IPS-NIHi11 (cell line): ENCODE measurements at regions not wholly inside any gene's neighbourhood (a gene's known extent, or its start where the extent isn't known, plus 50 kb on each side); places are given as distances from the start of the nearest gene placed in this dataset.
A peak's percentile ranks its signal among the peaks of the same experiment; 100 is the strongest.

ENCODE experiments used
- DNase-seq: peaks from one replicate; pipeline ENCODE4 v3.0.0; 2012; ENCODE audit warnings: mixed read lengths, low spot score

- DNase-seq: no peak
These were observed 610.2 kb downstream of the ANXA1 start for GRCh38 chr9:73761905-73762304.

DNA sequence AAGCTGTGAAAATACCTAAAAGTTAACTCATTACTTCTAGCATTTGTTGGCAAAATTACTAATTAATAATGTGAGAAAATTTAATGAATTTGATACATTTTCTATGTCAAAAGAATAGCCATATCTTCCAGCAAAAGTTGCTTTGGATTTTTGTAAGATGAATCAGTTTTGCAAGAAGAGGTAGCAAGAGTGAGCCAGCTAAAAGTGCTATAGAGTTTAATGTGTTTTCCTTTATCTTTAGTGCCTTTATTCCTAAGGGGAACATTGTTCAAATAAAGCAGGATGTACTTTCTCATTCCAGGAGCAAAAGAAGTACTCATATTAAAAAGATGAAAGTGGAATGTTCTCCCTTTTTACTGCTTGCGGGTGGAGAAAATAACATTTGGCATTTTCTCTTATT lies 622.2 kb downstream of the ANXA1 start:
- DNase-seq: no peak

DNA sequence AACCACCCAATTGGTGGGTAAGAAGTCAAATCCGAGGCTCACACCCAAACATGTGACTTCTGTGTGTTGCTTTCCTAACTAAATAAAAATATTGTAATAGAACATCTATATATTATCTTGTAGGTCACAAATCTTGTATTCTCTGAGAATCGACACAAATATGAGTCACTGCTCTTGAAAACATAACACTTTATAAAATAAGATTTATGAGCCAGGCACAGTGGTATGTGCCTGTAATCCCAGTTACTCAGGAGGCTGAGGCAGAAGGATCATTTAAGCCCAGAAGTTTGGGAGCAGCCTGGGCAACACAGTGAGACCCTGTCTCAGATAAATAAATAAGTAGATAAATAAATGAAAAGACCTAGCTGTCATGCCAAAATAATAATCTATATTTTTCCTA lies 624.1 kb downstream of the ANXA1 start:
- DNase-seq: no peak

DNA sequence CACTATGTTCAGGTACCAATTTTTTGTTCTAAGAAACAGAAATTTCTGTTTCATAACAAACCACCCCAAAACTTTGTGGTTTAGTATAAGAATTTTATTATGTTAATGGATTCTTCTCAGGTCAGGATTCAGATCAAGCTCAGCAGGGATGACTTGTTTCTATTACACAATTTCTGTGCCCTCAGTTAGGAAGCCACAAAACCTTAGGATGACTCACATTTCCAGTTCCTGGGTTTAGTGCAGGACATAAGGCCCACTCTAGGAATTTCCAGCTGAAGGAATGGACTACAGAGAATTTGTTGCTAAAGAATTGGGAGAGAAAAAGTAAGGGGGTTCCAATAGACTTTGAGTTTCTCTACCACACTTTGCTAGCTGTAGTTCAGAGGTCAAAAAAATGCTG lies 629.3 kb downstream of the ANXA1 start:
- DNase-seq: no peak

- no peak for DNase-seq
These were observed 630.5 kb downstream of the ANXA1 start for GRCh38 chr9:73782166-73782565.

DNA sequence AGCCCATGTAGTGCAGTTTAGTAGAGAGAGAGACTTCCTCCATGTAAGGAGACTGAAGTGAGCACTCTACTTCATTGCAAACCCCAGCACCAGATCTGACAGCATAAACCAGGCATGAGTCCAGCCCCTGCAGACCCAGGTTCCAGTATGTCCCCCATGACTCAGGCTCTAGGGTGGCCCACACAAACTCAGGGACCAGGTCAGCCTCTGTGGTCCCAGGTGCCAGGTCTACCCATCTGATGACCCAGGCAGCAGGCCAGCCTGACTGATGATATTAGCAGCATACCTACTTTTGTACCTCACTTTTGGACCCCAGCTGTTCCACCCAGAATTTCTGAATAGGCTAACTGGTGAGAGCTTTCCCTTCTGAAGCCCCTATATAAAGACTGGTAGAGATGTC lies 647.8 kb downstream of the ANXA1 start:
- no peak for DNase-seq

- DNase-seq: no peak
These were observed 653.4 kb downstream of the ANXA1 start for GRCh38 chr9:73805111-73805510.

DNA sequence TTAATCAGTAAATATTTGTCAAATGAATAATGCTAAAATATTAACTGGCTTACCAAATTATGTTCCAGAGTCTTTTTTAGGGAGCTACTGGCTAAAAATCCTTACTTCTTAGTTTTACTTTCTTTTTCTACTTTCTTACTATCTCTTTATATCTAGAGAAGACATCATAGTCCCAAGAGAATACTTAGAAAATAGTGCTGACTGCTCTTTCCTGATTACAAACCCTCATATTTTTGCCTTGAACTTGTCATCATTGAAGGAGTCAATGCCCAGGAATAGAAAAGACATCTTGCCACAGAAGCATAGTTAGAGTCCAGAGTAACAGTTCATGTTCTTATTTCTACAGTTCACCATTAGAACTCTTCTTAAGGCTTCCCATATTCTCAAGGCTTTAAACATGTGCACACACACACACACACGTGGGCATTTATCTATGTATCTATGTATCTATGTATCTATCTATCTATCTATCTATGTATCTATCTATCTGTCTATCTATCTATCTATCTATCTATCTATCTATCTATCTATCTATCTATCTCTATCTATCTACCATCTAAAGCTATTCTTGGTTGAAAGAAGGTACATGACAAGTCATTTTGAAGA lies 654.3 kb downstream of the ANXA1 start:
- DNase-seq: no peak

GRCh38 chr9:73806876-73807275 lies 655.2 kb downstream of the ANXA1 start:
- no peak for DNase-seq

- DNase-seq: no peak
These were observed 656.3 kb downstream of the ANXA1 start for GRCh38 chr9:73807952-73808351.

- DNase-seq: no peak
These were observed 659.0 kb downstream of the ANXA1 start for GRCh38 chr9:73810585-73811215.

GRCh38 chr9:73813546-73813945 lies 661.9 kb downstream of the ANXA1 start:
- no peak for DNase-seq

- DNase-seq: no peak
These were observed 665.2 kb downstream of the ANXA1 start for GRCh38 chr9:73816905-73817304.

GRCh38 chr9:73824671-73825070 lies 672.5 kb upstream of the RORB start:
- peak; percentile 20 for DNase-seq

DNA sequence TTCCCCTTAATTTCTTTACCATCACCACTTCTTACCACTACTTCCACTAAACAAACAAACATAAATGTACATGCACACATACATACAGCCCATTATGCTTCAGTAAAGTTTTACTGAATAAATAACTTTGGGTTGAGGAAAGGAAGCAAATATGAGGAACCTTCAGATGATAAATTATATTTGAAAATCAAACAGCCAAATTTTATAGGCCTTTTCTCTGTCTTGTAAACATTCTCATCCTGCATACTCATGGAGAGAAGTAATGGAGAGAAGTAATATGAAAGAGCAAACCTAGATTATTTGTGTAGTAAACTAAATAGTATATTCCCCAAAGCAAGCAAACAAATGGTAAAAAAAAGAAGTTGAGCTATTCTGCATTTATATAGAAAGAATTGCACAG lies 658.3 kb upstream of the RORB start:
- DNase-seq: no peak

GRCh38 chr9:73839471-73839870 lies 657.7 kb upstream of the RORB start:
- DNase-seq: no peak

DNA sequence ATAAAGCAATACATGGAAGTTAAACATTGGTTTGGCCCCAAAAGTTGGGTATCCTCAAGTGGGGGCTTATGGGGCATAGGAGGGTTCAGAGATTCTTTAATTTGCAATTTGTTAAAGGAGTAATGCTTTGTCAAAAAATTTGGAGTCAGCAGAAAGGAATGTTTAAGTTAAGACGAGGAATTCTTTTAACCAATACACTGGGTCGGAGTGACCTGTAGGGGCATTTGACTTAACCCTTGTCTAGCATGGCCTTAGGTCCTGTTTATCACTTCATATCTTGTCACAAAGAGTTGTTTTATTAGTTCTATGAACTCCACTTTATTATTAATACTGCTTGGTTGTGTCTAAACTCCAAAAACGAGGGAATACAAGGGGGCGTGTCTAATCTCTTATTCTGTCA lies 656.1 kb upstream of the RORB start:
- no peak for DNase-seq

- DNase-seq: no peak
These were observed 653.0 kb upstream of the RORB start for GRCh38 chr9:73844135-73844534.

DNA sequence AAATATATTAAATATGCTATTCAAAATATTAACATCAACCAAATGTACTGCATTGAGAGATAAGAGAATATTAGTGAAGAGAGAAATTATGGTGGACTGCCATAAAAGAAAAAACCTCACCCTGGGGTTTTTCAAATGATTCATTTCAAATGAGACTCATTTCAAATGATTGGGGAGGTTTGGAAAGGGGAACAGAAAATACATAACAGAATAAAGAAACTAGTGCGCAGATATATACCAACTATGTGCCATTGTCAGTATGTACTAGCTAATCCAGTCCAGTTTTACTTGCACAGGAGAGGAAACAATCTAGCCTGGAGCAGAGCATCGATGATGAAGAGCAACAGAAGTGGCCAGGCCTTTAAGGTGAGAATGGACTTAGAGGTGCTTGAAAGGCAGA lies 651.6 kb upstream of the RORB start:
- DNase-seq: no peak

DNA sequence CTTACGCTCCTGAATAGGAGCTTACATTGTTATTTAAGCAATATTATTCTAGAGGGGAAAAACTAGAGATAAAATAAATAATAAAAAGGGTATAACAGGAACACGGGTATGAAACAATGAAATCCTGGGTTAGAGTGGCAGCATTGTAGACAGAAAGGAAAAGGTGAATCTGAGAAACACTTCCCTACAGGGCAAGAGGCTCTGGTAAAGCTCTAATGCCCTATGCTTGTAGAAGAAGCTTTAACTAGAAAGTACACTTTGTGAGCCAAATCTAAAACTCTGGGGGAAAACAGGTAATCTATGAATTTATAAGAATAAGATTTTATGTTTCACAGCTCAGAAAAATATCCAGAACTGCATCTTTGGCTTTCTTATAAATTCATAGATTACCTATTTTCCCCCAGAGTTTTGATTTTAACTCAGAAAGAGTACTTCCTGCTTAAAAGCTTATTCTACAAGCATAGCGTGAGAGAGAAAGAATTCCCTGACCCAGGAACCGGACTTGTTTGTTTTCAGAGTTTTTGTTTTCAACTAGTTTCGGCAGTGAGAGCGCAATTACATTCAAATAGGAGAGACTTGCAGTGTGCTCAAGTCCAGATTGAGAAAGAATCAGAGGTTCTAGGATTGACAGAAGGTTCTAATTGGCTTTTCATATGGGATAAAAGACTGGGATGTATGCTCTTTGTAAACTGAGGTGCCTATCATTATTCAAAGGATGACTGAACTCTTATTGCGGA lies 651.0 kb upstream of the RORB start:
- no peak for DNase-seq

- DNase-seq: peak; percentile 17
These were observed 649.6 kb upstream of the RORB start for GRCh38 chr9:73847536-73847935.

DNA sequence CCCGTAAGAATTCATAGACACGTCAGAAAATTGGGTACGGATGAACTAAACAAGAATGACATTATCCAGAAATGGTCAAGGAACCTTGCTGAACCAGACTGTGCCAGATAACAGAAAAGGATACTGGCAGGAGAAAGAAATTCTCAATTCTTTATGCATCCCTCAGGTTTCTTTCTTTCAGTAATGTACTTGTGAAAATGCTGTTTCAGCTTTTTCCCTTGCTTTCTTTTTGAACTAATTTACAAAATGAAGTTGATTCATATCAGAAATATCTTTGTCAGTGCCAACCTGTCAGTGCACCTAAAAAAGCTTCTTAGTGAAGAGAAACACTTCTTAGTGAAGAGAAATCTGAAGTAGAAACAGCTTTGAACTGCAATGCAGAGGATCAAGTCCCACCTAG lies 643.6 kb upstream of the RORB start:
- no peak for DNase-seq

- no peak for DNase-seq
These were observed 641.9 kb upstream of the RORB start for GRCh38 chr9:73855206-73855605.

DNA sequence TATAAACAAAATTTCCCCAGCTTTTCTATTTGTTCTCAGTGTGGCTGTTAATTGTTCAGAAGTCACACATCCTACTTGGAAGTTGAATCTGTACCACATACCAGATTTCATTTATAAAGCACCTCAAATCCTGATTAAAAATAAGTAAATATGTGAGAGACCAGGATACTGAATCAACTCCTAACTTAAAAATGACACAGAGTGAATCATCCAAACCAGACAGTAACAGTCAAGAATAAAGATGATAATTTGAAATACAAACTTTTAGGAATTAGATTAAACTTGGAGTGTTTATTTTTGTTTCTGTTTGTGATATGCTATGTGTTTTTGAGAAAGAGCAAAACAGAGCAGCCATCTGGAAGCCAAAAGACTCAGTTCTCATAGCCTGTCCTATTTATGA lies 633.2 kb upstream of the RORB start:
- DNase-seq: no peak
